H1 (cell line): ENCODE measurements at regions not wholly inside any gene's neighbourhood (a gene's known extent, or its start where the extent isn't known, plus 50 kb on each side); places are given as distances from the start of the nearest gene placed in this dataset.

Experiments
- HDAC6 ChIP-seq: IDR thresholded peaks from one replicate; pipeline ENCODE4 v1.7.1; 2012; ENCODE audit warnings: low read depth, mild to moderate bottlenecking, inconsistent platforms, low read length, moderate library complexity
- KDM1A ChIP-seq: fragments of 200-600, 300-600 bp; sonication (generic); IDR thresholded peaks from 2 replicates; pipeline ENCODE4 v1.7.1; 2016; ENCODE audit warnings: mild to moderate bottlenecking, low read length, borderline replicate concordance
- RAD21 ChIP-seq, 2 experiments: IDR thresholded peaks in 1 of 2; conservative IDR thresholded peaks in 1 of 2; 2 replicates each; pipeline ENCODE4 v1.6.1; 2011; ENCODE audit warnings: low read depth in 2 of 2, low read length in 2 of 2, improper control_type of control experiment in 1 of 2, inconsistent platforms in 1 of 2, mild to moderate bottlenecking in 1 of 2, moderate library complexity in 1 of 2
- SIN3A ChIP-seq, 2 experiments: IDR thresholded peaks in 1 of 2; conservative IDR thresholded peaks in 1 of 2; 2 replicates each; pipeline ENCODE4 v1.6.1; 2011 to 2012; ENCODE audit warnings: low read length in 2 of 2, improper control_type of control experiment in 1 of 2, low read depth in 1 of 2, mild to moderate bottlenecking in 1 of 2
- SUZ12 ChIP-seq: fragments of 200-600 bp; sonication (generic); IDR thresholded peaks from 2 replicates; pipeline ENCODE4 v1.6.1; 2012; ENCODE audit warnings: mild to moderate bottlenecking, inconsistent platforms, low read length, moderate library complexity, mixed read lengths
- TF ChIP-seq, protein P1 (sequence below): fragments of 300-600 bp; sonication (generic); IDR thresholded peaks from 2 replicates; pipeline ENCODE4 v1.7.1; 2012; ENCODE audit warnings: low read length, moderate library complexity, mild to moderate bottlenecking, inconsistent platforms; ENCODE audit not compliant: insufficient replicate concordance

- TF ChIP-seq, protein P1, sequence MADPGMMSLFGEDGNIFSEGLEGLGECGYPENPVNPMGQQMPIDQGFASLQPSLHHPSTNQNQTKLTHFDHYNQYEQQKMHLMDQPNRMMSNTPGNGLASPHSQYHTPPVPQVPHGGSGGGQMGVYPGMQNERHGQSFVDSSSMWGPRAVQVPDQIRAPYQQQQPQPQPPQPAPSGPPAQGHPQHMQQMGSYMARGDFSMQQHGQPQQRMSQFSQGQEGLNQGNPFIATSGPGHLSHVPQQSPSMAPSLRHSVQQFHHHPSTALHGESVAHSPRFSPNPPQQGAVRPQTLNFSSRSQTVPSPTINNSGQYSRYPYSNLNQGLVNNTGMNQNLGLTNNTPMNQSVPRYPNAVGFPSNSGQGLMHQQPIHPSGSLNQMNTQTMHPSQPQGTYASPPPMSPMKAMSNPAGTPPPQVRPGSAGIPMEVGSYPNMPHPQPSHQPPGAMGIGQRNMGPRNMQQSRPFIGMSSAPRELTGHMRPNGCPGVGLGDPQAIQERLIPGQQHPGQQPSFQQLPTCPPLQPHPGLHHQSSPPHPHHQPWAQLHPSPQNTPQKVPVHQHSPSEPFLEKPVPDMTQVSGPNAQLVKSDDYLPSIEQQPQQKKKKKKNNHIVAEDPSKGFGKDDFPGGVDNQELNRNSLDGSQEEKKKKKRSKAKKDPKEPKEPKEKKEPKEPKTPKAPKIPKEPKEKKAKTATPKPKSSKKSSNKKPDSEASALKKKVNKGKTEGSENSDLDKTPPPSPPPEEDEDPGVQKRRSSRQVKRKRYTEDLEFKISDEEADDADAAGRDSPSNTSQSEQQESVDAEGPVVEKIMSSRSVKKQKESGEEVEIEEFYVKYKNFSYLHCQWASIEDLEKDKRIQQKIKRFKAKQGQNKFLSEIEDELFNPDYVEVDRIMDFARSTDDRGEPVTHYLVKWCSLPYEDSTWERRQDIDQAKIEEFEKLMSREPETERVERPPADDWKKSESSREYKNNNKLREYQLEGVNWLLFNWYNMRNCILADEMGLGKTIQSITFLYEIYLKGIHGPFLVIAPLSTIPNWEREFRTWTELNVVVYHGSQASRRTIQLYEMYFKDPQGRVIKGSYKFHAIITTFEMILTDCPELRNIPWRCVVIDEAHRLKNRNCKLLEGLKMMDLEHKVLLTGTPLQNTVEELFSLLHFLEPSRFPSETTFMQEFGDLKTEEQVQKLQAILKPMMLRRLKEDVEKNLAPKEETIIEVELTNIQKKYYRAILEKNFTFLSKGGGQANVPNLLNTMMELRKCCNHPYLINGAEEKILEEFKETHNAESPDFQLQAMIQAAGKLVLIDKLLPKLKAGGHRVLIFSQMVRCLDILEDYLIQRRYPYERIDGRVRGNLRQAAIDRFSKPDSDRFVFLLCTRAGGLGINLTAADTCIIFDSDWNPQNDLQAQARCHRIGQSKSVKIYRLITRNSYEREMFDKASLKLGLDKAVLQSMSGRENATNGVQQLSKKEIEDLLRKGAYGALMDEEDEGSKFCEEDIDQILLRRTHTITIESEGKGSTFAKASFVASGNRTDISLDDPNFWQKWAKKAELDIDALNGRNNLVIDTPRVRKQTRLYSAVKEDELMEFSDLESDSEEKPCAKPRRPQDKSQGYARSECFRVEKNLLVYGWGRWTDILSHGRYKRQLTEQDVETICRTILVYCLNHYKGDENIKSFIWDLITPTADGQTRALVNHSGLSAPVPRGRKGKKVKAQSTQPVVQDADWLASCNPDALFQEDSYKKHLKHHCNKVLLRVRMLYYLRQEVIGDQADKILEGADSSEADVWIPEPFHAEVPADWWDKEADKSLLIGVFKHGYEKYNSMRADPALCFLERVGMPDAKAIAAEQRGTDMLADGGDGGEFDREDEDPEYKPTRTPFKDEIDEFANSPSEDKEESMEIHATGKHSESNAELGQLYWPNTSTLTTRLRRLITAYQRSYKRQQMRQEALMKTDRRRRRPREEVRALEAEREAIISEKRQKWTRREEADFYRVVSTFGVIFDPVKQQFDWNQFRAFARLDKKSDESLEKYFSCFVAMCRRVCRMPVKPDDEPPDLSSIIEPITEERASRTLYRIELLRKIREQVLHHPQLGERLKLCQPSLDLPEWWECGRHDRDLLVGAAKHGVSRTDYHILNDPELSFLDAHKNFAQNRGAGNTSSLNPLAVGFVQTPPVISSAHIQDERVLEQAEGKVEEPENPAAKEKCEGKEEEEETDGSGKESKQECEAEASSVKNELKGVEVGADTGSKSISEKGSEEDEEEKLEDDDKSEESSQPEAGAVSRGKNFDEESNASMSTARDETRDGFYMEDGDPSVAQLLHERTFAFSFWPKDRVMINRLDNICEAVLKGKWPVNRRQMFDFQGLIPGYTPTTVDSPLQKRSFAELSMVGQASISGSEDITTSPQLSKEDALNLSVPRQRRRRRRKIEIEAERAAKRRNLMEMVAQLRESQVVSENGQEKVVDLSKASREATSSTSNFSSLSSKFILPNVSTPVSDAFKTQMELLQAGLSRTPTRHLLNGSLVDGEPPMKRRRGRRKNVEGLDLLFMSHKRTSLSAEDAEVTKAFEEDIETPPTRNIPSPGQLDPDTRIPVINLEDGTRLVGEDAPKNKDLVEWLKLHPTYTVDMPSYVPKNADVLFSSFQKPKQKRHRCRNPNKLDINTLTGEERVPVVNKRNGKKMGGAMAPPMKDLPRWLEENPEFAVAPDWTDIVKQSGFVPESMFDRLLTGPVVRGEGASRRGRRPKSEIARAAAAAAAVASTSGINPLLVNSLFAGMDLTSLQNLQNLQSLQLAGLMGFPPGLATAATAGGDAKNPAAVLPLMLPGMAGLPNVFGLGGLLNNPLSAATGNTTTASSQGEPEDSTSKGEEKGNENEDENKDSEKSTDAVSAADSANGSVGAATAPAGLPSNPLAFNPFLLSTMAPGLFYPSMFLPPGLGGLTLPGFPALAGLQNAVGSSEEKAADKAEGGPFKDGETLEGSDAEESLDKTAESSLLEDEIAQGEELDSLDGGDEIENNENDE = no peak
- no peak for TF ChIP-seq SIN3A (conservative IDR thresholded peaks at IDR 0.05 in 1 of 2, IDR thresholded peaks at IDR 0.05 in 1 of 2; ENCODE audit: low read depth in 1 of 2, low read length in 2 of 2)
- TF ChIP-seq SUZ12 = no peak
- no peak for TF ChIP-seq KDM1A
- TF ChIP-seq HDAC6 = no peak
- no peak for TF ChIP-seq RAD21 (IDR thresholded peaks at IDR 0.05 in 1 of 2, conservative IDR thresholded peaks at IDR 0.05 in 1 of 2; ENCODE audit: low read depth in 2 of 2, low read length in 2 of 2)
Observed at GRCh38 chr11:96905143-96905542, 515.3 kb downstream of the JRKL start (continued).
